NB4 (cell line): ENCODE measurements at regions not wholly inside any gene's neighbourhood (a gene's known extent, or its start where the extent isn't known, plus 50 kb on each side); places are given as distances from the start of the nearest gene placed in this dataset.

Experiments used
- CTCF ChIP-seq: IDR thresholded peaks from one replicate; pipeline ENCODE4 v1.5.1; 2012; ENCODE audit warnings: low read depth, low read length
- POLR2A ChIP-seq: IDR thresholded peaks from 2 replicates; pipeline ENCODE4 v1.6.1; 2011; ENCODE audit warnings: mild to moderate bottlenecking; ENCODE audit not compliant: insufficient read length; ENCODE audit errors: extremely low read depth

- TF ChIP-seq CTCF (no peak), POLR2A (no peak)
Measured at GRCh38 chr2:198232281-198232680, 427.9 kb downstream of the PLCL1 start.
